Heart right ventricle (tissue), 16 donors: ENCODE measurements at regions not wholly inside any gene's neighbourhood (a gene's known extent, or its start where the extent isn't known, plus 50 kb on each side); places are given as distances from the start of the nearest gene placed in this dataset.
A peak's percentile ranks its signal among the peaks of the same experiment; 100 is the strongest.

Experiments used
- ATAC-seq, 8 donors: fragments of 200-7000 bp; cut with Tn5 transposase; one replicate each; pipeline ENCODE4 v1.9.1; 2020; ENCODE audit warnings: mild to moderate bottlenecking in 8 of 8, moderate library complexity in 8 of 8, moderate number of reproducible peaks in 1 of 8
- DNase-seq, 2 donors: peaks; one replicate each; pipeline ENCODE4 v3.0.0-alpha.2; 2020
- H3K27ac ChIP-seq, 10 donors: fragments of 200-600 bp; sonication (generic) in 2 of 10; one replicate each; pipeline versions ENCODE4 v1.5.0 to v1.8.0; 2020 to 2022; ENCODE audit warnings: mild to moderate bottlenecking in 3 of 10
- H3K27me3 ChIP-seq, 7 donors: fragments of 200-600 bp; one replicate each; pipeline ENCODE4 v1.8.0; 2021 to 2022; ENCODE audit warnings: mild to moderate bottlenecking in 2 of 7
- H3K36me3 ChIP-seq, 9 donors: fragments of 200-600 bp; sonication (generic) in 1 of 9; one replicate each; pipeline versions ENCODE4 v1.5.0 to v1.8.0; 2020 to 2022; ENCODE audit warnings: mild to moderate bottlenecking in 2 of 9
- H3K4me1 ChIP-seq, 9 donors: fragments of 200-600 bp; sonication (generic) in 1 of 9; one replicate each; pipeline versions ENCODE4 v1.5.0 to v1.8.0; 2020 to 2022; ENCODE audit warnings: mild to moderate bottlenecking in 4 of 9
- H3K4me3 ChIP-seq, 10 donors: fragments of 200-600 bp; sonication (generic) in 2 of 10; one replicate each; pipeline versions ENCODE4 v1.5.0 to v1.8.0; 2020 to 2022; ENCODE audit warnings: mild to moderate bottlenecking in 7 of 10, moderate library complexity in 2 of 10
- H3K9me3 ChIP-seq, 11 donors: fragments of 200-600 bp in 10 of 11; sonication (generic) in 2 of 11; one replicate each; pipeline versions ENCODE4 v1.5.0 to v1.8.0; 2013 to 2022; ENCODE audit warnings: mild to moderate bottlenecking in 2 of 11, control low read depth in 1 of 11, moderate library complexity in 1 of 11
- WGBS, 2 donors: extraction: QIAGEN DNeasy Blood & Tissue Kit; methylation state at CpG; one replicate each; pipeline ENCODE4 v1.1.7; 2013; ENCODE audit warnings: inconsistent platforms in 1 of 2; 5-methylcytosine and 5-hydroxymethylcytosine counted together
- intact Hi-C, 10 donors: fragments of 100-400 bp; cut with DNase I; formaldehyde crosslinking; loops; one replicate each; pipeline versions ENCODE4 v1.11.1 to v1.14.2; 2022
- TF ChIP-seq, protein P1 (sequence below), 9 donors: fragments of 200-600 bp; sonication (generic) in 2 of 9; IDR thresholded peaks; one replicate each; pipeline versions ENCODE4 v1.5.0 to v1.8.0; 2021 to 2022; ENCODE audit warnings: antibody characterized with exemption in 9 of 9, mild to moderate bottlenecking in 5 of 9, moderate library complexity in 1 of 9
- donor health status: Arrhythmogenic right ventricular cardiomyopathy.
- donor health status: ischemic (EF 13 %, LVEDD 7.1; RV severe dilation, severe dysfunction).
- donor health status: healthy with polysubstance abuse.
- donor health status: DM: no; HTN: yes; CAD: no.
- donor health status: DM: no; HTN: no; CAD: no.
- donor health status: ischemic (EF 25% LVEDD 6.9; RV normal size, moderate dysfunction).
- donor health status: ischemic (EF 25% LVEDD 5.7; RV mildly dilated, moderate dysfunction).
- donor health status: healthy.
- donor health status: DM: yes; HTN: yes; CAD: no.
- donor health status: Ischemic cardiomyopathy.
- donor health status: ischemic (EF 35%, LVEDD 5.7; RV mildly dilated, moderate dysfunction).
- donor health status: nonischemic (EF 11% LVEDD 7.7; RV severe dilation, severe dysfunction).
- donor health status: DM: yes; HTN: yes; CAD: no.
- donor health status: PGD.
- donor health status: ischemic (EF 29% LVEDD 5.4; RV normal size, mild dysfunction).
- donor health status: nonischemic (EF 23%, LVEDD 6.1; RV moderate dilation, normal function).

DNA sequence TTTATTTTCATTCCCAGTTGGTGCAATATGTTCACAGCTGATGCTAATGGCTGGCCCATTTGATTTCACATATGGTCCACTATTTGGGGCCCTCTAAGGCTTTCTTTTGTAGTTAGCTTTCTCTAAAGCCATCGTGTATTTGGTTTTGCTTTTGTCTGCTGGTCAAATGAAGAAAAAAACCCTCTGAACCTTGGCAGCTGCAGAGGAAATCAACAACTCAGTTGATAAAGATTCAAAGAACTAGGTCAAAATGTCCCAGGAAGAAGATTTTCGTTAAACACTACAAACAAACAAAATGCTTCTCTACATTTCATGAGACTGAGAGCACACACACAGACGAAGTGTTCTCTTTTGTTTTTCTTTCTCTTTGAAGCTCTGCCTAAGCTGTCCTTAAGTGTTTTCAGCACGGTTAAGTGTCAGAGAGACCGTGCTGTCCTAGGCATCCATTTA lies 655.0 kb downstream of the RWDD3 start:
- Histone ChIP-seq H3K36me3 (no peaks in the 10 kb centered on the region), H3K9me3 (peaks cover 0 to 10% (median 0%) of the 10 kb centered on the region in 11 donors), H3K27ac (peak overlapping the region in 1 of 10 donors; percentile 56), H3K27me3 (no peaks in the 10 kb centered on the region), H3K4me3 (peak overlapping the region in 5 of 10 donors; percentile 5 to 22 (median 9)), H3K4me1 (peaks cover 0 to 5% (median 0%) of the 10 kb centered on the region in 9 donors)
- TF ChIP-seq, protein P1, sequence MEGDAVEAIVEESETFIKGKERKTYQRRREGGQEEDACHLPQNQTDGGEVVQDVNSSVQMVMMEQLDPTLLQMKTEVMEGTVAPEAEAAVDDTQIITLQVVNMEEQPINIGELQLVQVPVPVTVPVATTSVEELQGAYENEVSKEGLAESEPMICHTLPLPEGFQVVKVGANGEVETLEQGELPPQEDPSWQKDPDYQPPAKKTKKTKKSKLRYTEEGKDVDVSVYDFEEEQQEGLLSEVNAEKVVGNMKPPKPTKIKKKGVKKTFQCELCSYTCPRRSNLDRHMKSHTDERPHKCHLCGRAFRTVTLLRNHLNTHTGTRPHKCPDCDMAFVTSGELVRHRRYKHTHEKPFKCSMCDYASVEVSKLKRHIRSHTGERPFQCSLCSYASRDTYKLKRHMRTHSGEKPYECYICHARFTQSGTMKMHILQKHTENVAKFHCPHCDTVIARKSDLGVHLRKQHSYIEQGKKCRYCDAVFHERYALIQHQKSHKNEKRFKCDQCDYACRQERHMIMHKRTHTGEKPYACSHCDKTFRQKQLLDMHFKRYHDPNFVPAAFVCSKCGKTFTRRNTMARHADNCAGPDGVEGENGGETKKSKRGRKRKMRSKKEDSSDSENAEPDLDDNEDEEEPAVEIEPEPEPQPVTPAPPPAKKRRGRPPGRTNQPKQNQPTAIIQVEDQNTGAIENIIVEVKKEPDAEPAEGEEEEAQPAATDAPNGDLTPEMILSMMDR (IDR thresholded peaks at IDR 0.05), result no peak
- ATAC-seq (peak in 2 of 8 donors; percentile 20 to 75), DNase-seq (no peak)
- 7 to 13% methylated on average over 5 of the region's 5 CpGs for WGBS, 2 donors
- intact Hi-C loops, result loop anchor here in 1 of 10 donors (1.0 kb wide), 1 partner anchor 40 kb away; no protein-coding TSS in a partner anchor

DNA sequence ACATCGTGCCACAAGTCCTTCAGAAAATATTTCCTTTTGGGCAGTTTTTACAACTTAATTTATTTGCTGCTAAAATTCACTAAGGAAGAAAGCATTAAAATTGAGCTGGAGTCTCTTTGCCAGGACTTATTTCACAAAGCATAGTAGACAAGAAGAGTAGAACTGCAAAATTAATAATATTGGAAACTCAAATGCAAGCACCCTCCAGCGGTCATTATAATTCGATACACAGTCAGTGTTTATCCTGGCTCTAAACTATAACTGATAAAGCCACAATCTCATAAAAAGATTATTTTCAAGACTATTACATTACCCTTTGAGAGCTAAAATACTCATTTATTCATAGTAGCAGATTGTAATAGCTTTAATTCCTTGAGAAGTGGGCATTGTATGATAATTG lies 655.4 kb downstream of the RWDD3 start:
- TF ChIP-seq, protein P1 (IDR thresholded peaks at IDR 0.05), result no peak
- H3K27ac ChIP-seq, result peak overlapping the region in 1 of 10 donors; percentile 56
- peaks cover 0 to 5% (median 0%) of the 10 kb centered on the region in 9 donors for H3K4me1 ChIP-seq
- peak overlapping the region in 5 of 10 donors; percentile 5 to 22 (median 9) for H3K4me3 ChIP-seq
- ATAC-seq, result peak in 1 of 8 donors; percentile 33
- no peak for DNase-seq
- no peaks in the 10 kb centered on the region for H3K27me3 ChIP-seq
- intact Hi-C loops, result no loop called here
- no peaks in the 10 kb centered on the region for H3K36me3 ChIP-seq
- WGBS, 2 donors, result 33 to 39% methylated on average over 3 of the region's 3 CpGs
- H3K9me3 ChIP-seq, result peaks cover 0 to 10% (median 0%) of the 10 kb centered on the region in 11 donors

DNA sequence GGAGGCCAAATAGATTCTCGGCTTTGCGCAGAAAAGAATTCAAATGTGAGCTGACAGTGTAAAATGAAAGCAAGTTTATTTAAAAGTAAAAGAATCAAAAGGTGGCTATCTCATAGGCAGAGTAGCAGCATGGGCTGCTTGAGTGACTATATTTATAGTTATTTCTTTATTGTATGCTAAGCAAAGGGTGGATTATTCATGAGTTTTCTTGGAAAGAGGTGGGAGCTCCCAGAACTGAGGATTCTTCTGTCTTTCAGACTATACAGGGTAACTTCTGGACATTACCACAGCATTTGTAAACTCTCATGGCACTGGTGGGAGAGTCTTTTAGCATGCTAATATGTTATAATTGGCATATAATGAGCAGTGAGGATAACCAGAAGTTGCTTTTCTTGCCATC lies 659.9 kb downstream of the RWDD3 start:
- ATAC-seq (no peak), DNase-seq (no peak)
- Histone ChIP-seq H3K4me3 (no peak overlapping the region), H3K27ac (no peak overlapping the region), H3K27me3 (no peaks in the 10 kb centered on the region), H3K36me3 (no peaks in the 10 kb centered on the region), H3K9me3 (peaks cover 0 to 26% (median 0%) of the 10 kb centered on the region in 11 donors), H3K4me1 (no peaks in the 10 kb centered on the region)
- TF ChIP-seq, protein P1 (IDR thresholded peaks at IDR 0.05), result no peak
- WGBS, 2 donors, result 91 to 97% methylated on average over 2 of the region's 2 CpGs
- intact Hi-C loops, result no loop called here

DNA sequence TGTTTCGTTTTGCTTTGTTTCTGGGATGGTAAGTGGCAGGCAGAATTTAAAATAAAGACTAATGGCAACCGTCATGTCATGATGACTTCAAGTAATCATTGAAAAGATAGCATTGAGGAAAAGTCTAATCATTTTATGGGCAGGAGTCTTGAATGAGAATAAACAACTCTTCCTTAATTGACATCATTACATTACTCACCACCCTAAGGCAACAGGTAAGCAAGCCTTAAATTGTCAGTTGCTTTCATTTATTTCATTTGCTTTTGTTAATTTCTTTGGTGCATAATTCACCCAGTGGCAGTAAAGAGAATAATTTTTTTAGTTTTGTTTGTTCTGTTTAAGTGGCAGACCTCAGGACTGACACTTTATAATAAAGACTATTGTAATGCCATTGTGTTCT lies 669.0 kb downstream of the RWDD3 start:
- TF ChIP-seq, protein P1 (IDR thresholded peaks at IDR 0.05), result no peak
- ATAC-seq (no peak), DNase-seq (no peak)
- H3K27me3 ChIP-seq, result no peaks in the 10 kb centered on the region
- no peaks in the 10 kb centered on the region for H3K4me1 ChIP-seq
- peaks cover 0 to 11% (median 0%) of the 10 kb centered on the region in 11 donors for H3K9me3 ChIP-seq
- no peak overlapping the region for H3K4me3 ChIP-seq
- H3K36me3 ChIP-seq, result no peaks in the 10 kb centered on the region
- no peak overlapping the region for H3K27ac ChIP-seq
- intact Hi-C loops, result no loop called here
- WGBS, 2 donors, result 80 to 81% methylated on average over 2 of the region's 2 CpGs
